ENCODE measurements at regions not wholly inside any gene's neighbourhood (a gene's known extent, or its start where the extent isn't known, plus 50 kb on each side); places are given as distances from the start of the nearest gene placed in this dataset.

DNA sequence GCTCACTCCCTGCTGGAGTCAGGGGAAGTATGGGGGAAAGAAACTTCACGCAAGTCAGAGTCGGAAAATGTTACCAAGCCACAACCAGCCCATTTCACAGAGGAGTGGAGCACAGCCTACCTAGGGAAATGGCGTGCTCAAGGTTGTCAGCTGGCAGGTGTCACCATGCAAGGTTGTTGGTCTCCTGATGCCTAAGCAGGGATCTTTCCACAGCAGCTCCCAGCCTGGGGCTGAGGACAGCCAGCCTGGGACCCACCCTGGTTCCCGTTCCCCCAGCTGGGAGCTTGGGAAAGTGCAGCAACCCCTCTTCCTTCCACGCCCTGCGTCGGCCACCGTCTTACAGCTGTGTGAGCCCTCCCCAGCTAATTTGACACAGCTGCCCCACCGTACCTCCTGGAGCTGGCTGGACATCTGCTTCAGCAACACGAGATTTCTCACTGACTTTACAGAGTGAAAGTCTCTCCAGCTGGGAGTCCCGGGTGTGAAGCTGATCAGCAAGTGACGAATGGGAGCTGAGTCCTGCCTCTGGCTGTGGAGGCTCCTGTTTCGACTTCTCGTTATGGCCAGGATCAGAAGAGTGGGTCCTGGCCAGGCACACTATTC, 224.6 kb upstream of the RAB4A start:
- TF ChIP-seq, protein P1, sequence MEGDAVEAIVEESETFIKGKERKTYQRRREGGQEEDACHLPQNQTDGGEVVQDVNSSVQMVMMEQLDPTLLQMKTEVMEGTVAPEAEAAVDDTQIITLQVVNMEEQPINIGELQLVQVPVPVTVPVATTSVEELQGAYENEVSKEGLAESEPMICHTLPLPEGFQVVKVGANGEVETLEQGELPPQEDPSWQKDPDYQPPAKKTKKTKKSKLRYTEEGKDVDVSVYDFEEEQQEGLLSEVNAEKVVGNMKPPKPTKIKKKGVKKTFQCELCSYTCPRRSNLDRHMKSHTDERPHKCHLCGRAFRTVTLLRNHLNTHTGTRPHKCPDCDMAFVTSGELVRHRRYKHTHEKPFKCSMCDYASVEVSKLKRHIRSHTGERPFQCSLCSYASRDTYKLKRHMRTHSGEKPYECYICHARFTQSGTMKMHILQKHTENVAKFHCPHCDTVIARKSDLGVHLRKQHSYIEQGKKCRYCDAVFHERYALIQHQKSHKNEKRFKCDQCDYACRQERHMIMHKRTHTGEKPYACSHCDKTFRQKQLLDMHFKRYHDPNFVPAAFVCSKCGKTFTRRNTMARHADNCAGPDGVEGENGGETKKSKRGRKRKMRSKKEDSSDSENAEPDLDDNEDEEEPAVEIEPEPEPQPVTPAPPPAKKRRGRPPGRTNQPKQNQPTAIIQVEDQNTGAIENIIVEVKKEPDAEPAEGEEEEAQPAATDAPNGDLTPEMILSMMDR (IDR thresholded peaks at IDR 0.05), result no peak

DNA sequence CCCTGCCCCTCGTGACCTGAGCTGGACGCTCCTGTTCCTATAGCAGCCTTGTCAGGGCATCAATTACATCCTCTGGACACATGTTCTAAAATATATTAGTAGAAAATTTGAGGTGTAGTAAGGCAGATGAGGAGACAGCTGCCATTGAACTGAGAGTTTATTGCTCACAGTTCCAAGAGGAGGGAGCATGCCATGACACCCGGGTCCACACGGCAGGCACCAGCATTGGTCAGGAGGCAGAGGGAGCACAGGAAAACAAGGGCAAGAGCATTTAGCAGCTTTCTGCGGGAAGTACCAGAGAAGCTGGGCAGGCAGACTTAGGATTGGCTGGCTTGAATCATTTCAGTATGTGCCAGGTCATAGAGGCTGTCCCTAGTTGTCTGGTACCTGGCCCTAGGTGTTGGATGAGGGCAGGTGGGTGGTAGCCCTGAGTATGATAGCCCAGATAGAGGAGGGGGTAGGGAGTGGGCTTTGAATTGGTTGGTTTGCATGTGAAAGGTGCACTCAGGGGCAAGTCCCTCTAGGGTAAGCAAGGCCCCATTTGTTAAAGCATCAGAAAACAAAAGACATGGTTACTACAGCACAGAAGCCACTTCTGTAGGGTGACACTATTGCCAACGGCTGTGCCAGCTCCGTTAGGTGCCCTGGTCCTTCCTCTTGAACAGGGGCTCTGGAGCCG, 223.6 kb upstream of the RAB4A start:
- TF ChIP-seq, protein P1 (IDR thresholded peaks at IDR 0.05), result no peak

DNA sequence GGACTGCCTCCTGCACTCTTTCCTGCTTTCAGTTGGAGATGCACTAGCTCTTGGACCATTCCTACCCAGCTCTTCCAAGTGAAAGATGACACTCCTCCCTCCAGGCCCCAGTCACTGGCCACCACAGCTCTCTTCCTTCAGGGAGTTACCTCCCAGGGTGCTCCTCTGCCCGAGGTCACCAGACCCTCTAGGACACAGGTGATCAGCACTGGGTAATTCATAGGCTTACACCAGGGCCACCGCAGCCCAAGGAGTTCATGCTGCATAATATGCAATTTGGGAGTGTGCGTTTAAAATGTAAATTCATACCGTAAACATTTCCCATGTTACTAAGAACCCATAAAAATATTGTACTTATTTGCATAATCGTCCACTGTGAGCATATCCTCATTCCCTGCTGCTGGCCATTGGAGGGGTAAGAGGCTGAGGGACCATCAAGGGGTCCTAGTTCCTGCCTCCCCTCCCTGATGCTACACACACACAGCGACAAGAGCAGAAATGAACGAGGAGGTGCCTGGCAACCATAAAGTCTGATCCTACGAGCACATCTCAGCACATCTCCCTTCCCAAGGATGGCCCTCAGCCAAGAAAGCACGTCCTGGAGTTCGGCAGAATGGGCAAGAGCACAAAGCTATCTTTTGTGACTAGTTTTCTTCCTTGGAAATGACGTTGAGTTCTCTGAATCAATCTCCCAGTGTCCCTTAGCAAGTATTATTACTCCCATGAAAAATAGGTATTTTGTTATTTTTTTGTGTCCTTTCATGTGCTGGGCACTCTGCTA, 222.9 kb upstream of the RAB4A start:
- TF ChIP-seq, protein P1 (IDR thresholded peaks at IDR 0.05), result no peak

DNA sequence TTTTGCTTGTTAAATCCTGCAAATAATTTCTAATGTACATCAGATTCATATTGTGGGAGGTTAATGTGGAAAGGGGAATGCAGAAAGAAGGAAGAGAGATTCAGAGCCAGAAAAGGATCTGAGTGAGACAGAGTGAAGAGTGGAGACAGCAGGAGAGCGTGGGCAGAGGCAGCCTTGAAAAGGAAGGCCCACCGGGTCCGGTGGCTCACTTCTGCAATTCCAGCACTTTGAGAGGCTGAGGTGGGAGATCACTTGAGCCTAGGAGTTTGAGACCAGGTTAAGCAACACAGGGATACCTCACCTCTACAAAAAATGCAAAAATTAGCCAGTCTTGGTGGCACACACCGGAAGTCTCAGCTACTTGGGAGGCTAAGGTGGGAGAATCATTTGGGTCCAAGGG, 222.0 kb upstream of the RAB4A start:
- TF ChIP-seq, protein P1 (IDR thresholded peaks at IDR 0.05), result no peak

DNA sequence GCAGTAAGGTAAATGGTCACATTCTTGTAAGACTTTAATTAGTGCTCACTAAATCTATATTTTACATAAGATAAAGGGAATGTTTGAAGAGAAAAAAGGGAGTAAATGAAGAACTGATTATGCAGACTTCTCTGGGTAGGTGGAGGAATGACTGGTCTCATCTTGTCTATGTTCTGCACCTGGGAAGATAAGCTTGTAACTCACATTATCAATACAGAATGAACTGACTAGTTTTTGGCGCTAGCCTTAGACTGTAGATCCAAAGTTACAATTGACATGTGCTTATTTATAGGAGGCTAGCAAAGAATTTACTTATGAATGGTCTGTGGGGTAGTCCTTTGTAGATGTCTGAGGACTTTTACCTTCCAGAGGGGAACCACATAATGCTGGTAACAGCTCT, 214.9 kb upstream of the RAB4A start:
- TF ChIP-seq, protein P1 (IDR thresholded peaks at IDR 0.05), result no peak

DNA sequence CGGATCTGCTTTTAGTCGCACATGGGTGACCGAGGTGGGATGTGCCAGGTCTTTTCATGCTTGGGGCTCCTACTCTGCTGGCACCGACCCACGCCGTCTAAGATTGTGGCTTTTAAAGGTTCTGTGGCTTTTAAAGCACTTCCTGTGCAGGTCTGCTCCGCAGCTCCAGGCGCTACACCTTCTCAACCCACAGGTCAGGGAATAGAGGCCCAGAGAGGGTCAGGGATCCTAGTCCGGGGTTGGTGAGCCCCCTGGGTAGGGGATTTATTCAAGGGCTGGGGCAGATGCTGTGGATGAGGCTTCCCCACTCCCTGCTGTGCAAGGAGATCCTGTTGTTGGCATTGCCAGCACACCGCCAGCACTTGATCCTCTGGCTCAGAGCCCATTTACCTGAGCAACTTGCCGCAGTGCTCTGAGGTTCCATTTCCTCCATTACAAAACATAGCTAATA, 212.8 kb upstream of the RAB4A start:
- TF ChIP-seq, protein P1 (IDR thresholded peaks at IDR 0.05), result no peak

DNA sequence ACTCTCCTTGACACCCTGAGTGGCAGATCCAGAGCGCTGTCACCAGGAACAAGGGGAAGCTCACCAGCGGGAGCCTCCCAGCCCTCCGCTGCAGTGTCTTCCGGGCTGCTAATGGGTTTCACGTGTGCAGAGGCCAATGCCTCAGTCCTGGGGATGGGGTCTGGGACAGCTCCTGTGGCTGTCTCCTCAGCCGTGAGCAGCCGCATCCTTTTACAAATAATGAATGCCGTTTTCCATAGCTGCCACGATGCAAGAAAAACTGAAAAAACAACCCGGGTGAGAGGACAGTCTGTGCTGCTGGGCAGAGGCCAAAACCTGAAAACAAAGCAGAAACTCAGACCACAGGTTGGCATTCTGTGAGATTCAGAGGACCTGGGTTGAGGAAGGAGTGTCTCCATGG, 212.2 kb upstream of the RAB4A start:
- TF ChIP-seq, protein P1 (IDR thresholded peaks at IDR 0.05), result no peak
